Hippocampal formation (tissue), 2 donors: ENCODE measurements at regions not wholly inside any gene's neighbourhood (a gene's known extent, or its start where the extent isn't known, plus 50 kb on each side); places are given as distances from the start of the nearest gene placed in this dataset.

ENCODE experiments used
- DNase-seq, 2 donors: peaks; one replicate each; lab custom pipeline; 2025; lab: John Stamatoyannopoulos, UW

DNA sequence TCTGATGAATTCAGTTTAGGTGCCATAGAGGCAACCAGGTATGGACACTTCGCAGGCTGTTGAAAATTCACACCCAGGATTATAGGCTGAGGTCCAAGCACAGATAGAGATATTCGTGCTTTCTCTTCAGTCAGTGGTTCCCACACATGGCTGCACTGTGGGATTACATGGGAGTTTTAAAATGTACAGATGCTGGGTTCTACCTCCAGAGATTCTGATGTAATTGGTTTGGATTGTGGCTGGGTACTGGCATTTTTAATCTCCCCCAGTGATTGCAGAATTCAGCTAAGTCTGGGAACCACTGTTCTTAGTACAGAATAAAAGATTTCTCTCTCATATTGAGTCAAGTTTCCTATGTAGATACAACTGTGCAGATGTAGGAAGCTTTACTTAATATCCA lies 91.6 kb downstream of the FOXB1 start:
- no peak for DNase-seq

DNA sequence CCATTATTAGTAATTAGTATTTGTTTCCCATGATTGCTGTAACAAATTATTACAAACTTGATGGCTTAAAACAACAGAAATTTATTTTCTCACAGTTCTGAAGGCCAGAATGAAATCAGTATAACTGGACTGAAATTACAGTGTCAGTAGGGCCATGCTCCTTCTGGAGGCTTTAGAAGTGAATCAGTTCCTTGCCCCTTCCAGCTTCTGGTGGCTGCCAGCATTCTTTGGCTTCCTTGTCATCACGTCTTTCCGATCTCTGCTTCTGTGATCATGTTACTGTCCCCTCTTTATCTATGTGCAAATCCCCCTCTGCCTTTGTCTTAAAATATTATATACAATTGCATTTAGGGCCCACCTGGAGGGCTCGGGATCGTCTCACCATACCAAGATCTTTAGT lies 92.0 kb downstream of the FOXB1 start:
- no peak for DNase-seq

DNA sequence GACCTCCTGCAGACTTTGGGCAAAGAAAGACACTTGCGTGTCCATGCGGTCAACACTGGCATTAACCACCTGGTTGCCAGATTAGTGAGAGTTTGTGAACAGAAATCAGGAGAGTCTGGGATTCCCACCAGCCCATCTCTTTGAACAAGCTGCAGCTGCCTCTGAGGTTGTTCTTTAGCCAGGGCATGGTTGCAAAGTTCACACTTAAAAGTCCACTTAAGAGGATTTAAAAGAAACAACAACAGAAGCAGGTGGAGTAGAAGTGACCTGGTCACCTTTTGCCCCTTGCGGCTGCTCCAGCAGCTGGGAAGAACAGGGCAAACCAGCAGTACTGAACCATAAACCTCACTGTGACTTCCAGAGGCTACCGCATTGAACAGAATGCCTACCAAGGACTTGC lies 97.3 kb downstream of the FOXB1 start:
- no peak for DNase-seq

DNA sequence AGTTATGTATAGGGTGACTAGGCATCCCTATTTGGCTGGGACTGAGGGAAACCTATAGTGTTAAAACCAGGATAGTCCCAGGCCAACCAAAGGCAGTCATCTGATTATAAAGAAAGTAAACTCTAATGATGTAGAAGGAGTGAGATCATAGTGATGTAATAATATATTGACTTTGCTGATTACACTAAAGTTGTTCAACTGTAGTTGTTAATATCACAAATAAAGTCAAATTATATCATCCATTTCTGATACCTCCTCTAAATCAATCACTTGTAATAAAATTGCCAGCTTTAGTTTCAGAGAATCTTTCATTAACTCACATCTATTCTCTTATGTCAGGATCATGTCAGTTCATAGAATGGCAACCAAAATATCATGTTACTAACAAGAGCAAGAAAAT lies 98.6 kb downstream of the FOXB1 start:
- DNase-seq = no peak

DNA sequence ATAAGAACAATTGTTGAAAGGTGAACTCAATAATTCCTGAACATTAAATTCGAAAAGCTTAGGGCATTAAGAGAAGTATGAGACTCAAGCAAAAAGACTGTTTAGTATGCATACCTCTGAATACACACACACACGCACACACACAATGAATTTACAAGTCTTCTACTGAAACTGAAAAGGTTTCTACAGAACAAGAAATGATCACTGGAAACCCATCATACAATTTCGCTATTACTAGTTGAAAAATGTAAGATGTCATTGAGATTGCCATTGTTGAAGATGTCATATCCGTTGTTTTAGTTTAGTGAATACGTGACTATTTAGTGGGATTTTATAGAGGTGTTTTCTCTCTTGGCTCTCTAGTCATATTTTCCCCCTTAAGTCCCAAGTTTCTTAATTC lies 106.8 kb downstream of the FOXB1 start:
- DNase-seq = no peak

DNA sequence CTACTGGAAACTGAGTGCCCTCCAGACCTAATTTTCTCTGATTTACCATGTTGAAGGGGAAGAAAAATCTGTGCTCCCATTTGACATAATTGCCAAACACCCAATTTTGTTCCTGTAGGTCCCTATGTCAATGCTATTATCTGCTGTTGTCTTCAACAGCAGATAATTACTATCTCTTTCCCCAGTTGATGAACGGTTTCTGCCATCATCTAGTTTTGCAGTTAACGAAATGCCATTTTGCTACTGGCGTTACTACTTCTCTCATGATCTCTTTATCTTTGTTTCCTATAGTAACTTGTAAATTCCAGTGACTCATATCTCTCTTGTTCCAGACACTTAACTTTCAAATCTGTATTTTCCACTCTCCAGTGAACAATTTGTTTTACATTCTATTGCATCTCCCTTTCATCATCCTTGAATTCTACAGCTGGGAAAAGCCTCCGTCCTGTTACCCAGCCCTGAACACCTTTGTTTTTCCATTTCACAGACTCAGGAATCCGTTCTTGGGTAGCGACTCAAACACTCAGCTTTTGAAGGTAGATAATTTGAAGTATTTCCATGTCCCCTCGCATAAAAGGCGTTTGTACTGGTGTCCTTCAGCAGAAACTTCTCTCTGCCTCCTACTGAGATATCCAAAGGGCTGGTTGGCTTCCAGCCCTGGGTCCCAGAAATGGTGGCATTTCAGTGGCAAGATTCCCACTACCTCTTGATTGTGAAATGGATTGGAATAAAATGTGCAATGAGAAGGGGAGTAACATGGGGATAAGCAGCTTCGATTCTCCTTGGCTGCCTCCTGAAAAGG lies 111.7 kb downstream of the FOXB1 start:
- no peak for DNase-seq

DNA sequence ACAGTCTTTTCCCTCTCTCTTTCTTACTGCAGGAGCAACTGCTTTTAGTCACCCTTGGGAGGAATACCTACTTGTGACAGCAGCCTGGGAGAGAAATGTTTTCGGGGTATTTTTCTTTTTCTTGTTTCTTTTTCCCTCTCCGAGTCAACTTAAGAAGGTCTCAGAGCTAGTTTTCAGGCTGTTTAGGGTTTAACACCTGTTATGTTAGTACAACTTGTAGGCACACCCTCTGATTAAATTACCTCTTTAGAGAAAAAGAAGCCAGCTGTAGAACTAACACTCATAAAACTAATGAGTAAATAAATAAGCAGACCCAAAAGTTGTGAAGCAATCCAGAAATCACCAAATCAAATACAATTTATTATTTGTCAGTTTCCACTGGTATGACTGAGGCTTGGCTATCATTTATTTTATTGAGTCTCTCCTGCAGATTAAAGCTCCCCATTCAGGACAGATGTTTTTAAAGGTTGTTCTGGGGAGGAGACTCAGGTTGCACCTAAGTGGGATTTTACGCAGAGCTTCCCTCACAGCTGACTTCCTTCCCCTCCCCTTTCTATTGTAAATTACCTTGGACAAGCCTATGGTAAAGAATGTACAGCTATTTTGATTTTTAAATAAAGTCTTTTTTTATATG lies 112.5 kb downstream of the FOXB1 start:
- DNase-seq = no peak

DNA sequence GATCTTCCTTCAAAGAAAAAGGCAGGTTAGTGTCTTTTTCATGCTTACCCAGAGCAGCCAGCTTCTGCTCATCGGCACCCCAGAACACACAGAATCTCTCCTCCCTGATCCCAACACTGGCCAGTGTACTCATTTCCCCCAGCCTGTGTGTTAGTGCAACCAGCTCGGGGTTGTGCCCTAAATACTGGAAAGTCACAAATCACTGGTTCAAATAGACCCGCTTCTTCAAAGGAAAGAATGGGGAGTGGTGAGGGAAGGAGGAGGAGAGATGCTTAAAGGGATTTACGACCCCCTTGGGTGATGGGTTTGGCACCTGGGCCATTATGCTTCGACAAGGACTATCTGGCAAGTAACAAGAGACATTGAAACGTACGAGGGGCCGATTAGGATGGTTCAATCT lies 114.0 kb downstream of the FOXB1 start:
- DNase-seq = no peak

DNA sequence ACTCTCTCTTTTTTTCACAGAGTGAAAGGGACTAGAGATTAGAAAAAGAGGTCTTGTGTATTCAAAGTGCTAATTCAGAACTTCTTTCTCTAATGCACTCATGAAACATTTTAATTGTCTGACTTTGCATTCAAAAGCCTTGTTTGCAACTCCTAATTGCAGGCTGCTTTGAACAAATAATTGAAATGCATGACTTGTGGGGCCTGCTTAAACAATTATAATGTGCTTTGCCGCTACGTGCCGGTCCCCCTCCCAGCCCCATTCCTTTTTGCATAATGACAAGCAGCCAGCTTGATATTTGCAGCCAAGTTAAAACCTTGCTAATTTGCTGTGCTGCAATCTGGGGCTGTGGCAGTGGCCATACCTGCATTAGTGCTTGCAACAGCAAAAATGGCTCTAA lies 114.5 kb downstream of the FOXB1 start:
- DNase-seq = no peak

DNA sequence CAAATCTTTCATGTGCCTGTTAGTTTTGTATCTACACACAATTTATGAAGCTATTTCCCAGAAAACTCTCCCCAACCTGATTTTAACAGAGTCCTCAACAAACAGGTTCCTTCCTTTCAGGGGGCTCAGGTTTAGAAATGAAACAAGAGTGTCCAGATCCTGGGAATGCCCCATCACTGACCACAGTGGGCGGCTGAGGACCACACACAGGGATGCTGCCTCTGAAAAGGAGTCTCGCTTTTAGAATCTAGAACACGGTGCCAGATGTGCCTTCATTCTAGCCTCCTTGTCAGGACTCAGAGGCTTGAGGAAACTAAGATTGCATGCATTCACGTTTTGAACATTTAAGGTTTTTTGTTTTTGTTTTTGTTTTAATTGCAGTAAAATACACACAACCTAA lies 115.0 kb downstream of the FOXB1 start:
- no peak for DNase-seq

DNA sequence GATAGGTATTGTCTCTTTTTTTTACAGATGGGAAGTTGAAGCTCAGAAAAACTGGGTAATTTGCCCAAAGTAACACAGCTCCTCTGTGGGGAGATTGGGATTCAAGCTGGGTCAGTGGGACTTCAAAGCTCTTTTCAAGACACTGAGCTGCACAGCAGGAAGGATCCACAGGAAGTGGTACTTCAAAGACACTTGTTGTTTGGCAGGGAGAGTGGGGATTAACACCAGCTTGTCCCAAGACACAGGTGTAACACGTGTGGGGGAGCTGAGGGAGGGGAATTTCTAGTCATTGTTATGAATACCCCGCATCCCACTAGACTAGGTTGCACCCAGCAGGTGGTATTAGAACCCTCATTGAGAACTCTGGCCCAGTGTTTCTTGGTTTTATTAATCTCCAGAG lies 116.0 kb downstream of the FOXB1 start:
- no peak for DNase-seq

DNA sequence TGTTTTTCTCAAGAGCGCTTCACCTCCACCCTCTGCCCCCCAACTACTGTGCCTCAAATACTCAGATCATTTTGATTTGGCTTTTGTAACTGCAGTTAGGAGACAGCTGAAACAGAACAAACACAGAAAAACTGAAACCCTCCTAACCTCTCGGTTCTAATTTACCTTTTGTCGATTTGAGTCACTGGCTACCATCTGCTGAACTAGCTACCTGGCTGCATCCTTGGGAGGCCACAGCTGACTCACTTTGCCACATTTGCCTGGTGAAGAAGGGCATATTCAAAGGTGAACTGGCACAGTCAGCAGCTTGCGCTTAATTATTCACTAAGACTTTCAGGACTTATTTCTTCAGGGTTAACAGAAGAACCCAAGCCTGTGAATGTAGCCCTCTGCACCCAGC lies 117.7 kb downstream of the FOXB1 start:
- no peak for DNase-seq

DNA sequence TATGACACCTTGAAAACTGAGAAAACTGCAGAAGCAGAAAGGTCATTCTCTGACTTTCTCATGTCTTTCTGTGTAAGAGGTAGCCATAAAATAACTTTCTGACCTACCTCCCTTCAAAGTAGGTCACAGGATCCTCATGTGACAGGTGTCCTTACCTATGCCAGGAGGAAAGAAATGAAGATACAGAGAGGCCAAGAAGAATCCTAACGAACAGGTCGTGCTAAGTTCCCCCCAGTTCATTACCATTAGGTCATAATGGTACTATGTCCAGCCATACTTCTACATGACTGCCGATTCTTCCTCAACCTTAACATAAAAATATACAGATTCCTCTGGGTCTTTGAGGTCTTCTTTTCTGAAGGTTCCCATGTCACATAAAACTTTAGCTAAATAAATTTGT lies 118.6 kb downstream of the FOXB1 start:
- DNase-seq = no peak

DNA sequence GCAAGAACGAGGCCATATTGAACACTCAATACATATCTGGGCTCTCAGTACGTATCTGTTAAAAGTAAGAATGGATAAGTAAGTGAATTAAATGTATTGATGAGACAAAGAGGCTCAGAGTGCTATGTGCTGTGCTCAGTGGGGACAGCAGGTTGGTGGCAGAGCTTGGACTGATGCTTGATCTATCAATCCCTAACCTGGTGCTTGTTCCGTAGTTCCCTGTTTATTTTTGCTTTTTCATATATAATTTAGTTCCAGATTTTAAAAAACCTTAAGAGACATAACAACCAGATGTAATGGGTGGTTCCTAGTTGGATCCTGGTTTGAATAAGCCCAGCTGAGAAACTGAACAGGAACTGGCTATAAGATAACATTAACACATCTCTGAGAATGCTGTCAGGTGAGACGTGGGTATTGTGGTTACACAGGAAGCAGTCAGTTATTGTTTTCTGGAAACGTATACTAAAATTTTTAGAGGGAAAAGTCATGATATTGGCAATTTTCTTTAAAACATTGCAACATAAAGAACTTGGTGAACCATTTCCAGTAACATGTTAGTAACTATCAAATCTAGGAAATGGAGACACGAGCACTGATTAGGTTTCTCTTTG lies 120.5 kb downstream of the FOXB1 start:
- no peak for DNase-seq

DNA sequence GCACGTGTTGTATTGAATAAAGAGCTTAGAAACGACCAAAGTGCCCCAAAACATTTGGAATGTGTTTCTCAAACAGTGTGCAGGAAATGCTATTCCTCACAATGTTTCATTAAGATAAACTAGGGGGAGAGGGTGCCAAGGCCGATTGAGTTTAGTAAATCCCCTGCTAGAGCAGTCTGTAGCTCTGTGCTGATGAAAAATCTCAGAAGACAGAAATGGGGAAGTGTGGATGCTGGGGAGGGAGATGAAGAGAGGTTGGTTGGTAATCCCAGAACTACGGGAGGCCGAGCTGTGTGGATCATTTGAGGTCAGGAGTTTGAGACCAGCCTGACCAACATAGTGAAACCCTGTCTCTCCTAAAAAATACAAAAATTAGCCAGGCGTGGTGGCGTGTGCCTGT lies 121.2 kb downstream of the FOXB1 start:
- DNase-seq = no peak

DNA sequence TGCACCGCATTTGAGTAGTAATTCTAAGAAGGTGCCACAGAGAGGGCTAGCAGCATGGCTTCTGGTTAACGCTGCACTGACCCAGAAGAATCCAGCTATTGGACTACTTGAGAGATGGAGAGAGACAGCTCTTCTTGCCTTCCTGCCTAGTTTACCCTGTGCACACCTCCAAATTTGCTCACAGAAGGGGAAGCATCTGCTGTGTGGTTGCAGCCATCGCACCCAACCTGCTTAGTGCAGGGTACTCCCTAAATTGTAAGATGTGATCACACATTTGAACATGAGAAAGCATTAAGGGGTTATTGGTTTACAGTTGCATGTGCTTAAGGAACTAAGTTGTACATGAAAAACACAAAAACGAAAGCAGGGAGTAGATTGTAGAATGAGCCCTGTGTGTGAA lies 122.1 kb downstream of the FOXB1 start:
- no peak for DNase-seq

DNA sequence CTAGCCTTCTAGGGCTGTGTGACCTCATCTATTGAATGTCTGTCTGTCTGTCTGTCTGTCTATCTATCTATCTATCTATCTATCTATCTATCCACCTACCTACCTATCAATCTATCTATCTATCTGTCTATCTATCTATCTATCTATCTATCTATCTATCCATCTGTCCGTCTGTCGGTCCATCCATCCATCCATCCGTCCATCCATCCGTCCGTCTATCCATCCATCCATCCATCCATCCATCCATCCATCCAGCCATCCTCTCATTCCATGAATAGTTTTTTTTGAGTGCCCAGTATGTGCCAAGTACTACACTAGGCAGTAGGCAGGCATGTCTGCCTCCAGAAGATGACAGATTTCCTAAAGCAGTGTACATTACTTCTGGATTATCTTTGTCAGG lies 122.5 kb downstream of the FOXB1 start:
- DNase-seq = no peak

DNA sequence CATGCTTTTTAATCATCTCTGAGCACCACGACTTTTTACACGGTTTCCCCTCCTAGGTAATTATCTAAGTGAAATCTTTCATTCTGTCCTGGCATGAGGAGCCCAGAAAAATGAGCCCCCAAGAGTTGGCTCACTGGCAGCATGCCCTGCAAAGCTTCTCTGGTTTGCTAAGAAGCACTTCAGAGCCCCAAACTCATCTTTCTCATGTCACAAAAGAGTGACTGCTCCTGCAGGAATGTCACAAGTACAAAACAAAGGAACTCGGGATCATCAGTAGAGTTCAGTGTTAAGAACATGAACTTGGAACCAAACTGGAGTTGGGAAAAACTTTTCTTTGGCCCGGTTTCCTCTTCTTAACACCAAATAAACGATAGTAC lies 123.9 kb downstream of the FOXB1 start:
- no peak for DNase-seq

DNA sequence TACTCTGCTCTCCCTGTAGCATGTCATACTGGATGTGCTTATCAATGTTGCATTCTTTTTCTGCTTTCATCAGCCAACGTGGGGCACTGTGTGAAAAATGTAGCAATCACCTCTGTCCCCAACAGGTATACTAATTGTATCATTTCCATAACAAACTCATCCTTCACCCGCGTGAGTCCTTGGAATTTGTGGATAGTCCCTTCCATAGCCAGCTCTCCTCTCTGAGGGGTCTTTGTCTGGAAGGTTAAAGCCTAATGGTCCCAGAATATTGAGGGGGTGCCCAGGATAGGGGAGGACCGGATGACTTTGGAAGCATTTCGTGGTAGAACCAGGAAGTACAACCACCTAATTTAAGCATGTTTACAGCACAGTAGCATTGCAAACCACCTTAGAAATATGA lies 124.6 kb downstream of the FOXB1 start:
- DNase-seq = no peak

DNA sequence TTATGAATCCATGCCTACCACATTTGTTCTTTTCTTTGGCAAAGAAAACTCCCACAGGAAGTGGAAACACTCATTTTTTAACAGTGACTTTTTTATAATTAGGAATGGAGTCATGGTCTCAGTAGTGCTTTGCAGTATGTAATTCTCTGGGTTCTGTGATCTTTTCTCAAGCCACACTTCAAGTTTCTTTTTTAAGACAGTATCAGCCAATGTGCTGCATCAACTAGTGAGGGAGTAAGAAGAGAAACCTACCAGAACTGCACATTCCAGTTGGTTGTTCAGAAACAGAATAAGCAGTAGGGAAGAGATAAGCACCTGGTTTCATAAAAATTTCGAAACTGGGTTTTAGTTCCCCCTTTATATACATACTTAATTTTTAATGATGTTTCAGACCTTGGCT lies 126.3 kb downstream of the FOXB1 start:
- no peak for DNase-seq

DNA sequence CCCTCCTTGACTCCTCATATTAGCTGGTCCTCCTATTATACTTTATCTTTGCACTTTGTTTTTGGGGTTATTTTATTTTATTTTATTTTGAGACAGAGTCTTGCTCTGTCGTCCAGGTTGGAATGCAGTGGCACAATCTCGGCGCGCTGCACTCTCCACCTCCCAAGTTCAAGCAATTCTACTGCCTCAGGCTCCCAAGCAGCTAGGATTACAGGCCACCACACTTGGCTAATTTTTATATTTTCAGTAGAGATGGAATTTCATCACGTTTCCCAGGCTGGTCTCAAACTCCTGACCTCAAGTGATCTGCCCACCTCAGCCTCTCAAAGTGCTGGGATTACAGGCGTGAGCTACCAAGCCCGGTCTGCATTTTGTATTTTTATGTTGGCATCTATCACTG lies 126.7 kb downstream of the FOXB1 start:
- DNase-seq = no peak

DNA sequence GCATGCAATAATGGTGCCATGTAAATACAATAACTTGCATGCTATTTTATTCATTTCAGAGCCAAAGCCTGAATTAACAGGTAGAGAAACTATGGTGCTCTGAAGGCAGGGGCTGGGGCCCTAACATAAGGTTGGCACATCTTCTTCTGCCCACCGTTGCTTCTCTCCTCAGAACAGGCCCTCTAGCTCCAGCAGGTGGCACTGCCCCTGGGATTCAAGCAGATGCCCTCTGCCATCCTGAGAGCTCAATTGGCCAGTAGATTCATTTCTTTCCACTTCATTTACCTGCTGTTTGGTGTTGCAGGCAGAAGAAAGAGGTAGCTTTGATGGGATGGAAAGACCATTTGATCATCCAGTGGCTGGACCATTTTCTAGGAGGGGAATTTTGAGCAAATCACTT lies 130.5 kb downstream of the FOXB1 start:
- DNase-seq = no peak

DNA sequence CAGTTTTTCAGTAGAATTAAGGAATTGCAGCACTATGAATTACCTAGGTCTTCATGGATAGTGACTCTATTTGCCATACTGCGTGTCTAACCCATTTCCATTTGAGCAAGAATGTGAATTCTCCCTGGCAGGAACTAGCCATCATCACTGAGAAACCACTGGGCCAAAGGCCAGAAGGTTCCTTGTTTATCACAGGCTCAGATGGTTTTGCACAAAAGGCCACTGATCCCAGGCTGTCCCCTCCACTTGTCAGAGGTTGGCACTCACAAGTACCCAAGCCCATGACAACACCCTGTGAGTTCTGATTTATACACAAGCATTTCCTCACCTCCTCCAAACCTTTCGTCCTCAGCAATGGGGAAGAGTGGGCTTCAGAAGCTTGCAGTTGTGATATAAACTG lies 131.8 kb downstream of the FOXB1 start:
- peak in 1 of 2 donors; percentile 55 for DNase-seq
